ENCODE measurements at regions not wholly inside any gene's neighbourhood (a gene's known extent, or its start where the extent isn't known, plus 50 kb on each side); places are given as distances from the start of the nearest gene placed in this dataset.
A peak's percentile ranks its signal among the peaks of the same experiment; 100 is the strongest.

GRCh38 chr7:142496545-142496991, 238.7 kb upstream of the PRSS58 start:
- no peak for TF ChIP-seq POLR2A (IDR thresholded peaks at IDR 0.05; ENCODE audit: low read depth, low read length)
- TF ChIP-seq MXI1 (IDR thresholded peaks at IDR 0.05; ENCODE audit: borderline replicate concordance, low read depth, low read length): no peak
- peak; percentile 68 for TF ChIP-seq CTCF (conservative IDR thresholded peaks at IDR 0.05; ENCODE audit: low read depth, low read length)
- no peak for TF ChIP-seq NFE2L2 (IDR thresholded peaks at IDR 0.05; ENCODE audit: low read depth, low read length)
- TF ChIP-seq USF2 (IDR thresholded peaks at IDR 0.05; ENCODE audit: low read depth, low read length): no peak
- TF ChIP-seq RCOR1 (IDR thresholded peaks at IDR 0.05; ENCODE audit: insufficient replicate concordance, low read length): no peak
- peak; percentile 53 for TF ChIP-seq RAD21 (IDR thresholded peaks at IDR 0.05; ENCODE audit: low read length)
- no peak for TF ChIP-seq MAFK (IDR thresholded peaks at IDR 0.05; ENCODE audit: low read depth, low read length)
- no peak for TF ChIP-seq RFX5 (IDR thresholded peaks at IDR 0.05; ENCODE audit: low read depth, low read length)
- no peak for TF ChIP-seq BHLHE40 (IDR thresholded peaks at IDR 0.05; ENCODE audit: low read depth, low read length)
- no peak for TF ChIP-seq FOS (IDR thresholded peaks at IDR 0.05; ENCODE audit: low read depth, low read length)
- TF ChIP-seq SMC3 (IDR thresholded peaks at IDR 0.05; ENCODE audit: low read depth, low read length): peak; percentile 40; the same call in 1 of the 2 replicates
